ENCODE measurements at regions not wholly inside any gene's neighbourhood (a gene's known extent, or its start where the extent isn't known, plus 50 kb on each side); places are given as distances from the start of the nearest gene placed in this dataset.

DNA sequence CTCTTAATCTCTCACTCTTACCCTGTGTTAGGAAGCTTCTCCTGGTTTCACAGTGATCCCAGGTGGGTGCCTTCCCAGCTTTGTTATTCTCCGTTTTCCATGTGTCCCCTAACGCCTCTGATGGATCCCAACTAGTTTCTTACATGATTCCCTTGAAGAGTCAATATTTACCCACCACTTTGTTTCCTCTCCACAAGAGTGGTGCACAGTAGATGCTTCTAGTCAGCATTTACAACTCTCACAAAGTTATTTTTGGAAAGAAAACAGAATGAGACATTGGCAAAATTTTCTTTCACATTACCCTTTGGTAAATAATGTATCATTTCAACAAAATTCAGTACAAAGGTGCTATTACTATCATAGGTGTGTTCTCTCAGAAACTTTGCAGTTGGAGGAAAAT, 1611.1 kb upstream of the ZEB2 start:
- no peak for TF ChIP-seq POLR2AphosphoS5 (IDR thresholded peaks at IDR 0.05; ENCODE audit: low read depth, low read length)
- no peak for TF ChIP-seq SIN3A (IDR thresholded peaks at IDR 0.05; ENCODE audit: borderline replicate concordance, insufficient read depth, low read depth, low read length)
- TF ChIP-seq, protein P1, sequence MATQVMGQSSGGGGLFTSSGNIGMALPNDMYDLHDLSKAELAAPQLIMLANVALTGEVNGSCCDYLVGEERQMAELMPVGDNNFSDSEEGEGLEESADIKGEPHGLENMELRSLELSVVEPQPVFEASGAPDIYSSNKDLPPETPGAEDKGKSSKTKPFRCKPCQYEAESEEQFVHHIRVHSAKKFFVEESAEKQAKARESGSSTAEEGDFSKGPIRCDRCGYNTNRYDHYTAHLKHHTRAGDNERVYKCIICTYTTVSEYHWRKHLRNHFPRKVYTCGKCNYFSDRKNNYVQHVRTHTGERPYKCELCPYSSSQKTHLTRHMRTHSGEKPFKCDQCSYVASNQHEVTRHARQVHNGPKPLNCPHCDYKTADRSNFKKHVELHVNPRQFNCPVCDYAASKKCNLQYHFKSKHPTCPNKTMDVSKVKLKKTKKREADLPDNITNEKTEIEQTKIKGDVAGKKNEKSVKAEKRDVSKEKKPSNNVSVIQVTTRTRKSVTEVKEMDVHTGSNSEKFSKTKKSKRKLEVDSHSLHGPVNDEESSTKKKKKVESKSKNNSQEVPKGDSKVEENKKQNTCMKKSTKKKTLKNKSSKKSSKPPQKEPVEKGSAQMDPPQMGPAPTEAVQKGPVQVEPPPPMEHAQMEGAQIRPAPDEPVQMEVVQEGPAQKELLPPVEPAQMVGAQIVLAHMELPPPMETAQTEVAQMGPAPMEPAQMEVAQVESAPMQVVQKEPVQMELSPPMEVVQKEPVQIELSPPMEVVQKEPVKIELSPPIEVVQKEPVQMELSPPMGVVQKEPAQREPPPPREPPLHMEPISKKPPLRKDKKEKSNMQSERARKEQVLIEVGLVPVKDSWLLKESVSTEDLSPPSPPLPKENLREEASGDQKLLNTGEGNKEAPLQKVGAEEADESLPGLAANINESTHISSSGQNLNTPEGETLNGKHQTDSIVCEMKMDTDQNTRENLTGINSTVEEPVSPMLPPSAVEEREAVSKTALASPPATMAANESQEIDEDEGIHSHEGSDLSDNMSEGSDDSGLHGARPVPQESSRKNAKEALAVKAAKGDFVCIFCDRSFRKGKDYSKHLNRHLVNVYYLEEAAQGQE (IDR thresholded peaks at IDR 0.05; ENCODE audit: insufficient read depth in 1 of 2, low read depth in 2 of 2, low read length in 1 of 2) = no peak
- TF ChIP-seq TCF7L2 (IDR thresholded peaks at IDR 0.05; ENCODE audit: low read depth, low read length) = no peak
- ChIA-PET CTCF (no interaction called here), POLR2A (no interaction called here)
- H3K4me1 ChIP-seq (ENCODE audit: control insufficient read depth, insufficient read depth, low read length) = no peaks in the 10 kb centered on the region
- intact Hi-C loops (cut with micrococcal nuclease; ENCODE audit: unreplicated experiment) = no loop called here
- in situ Hi-C loops (cut with HindIII; ENCODE audit: low pct_unique_long_range_greater_than_20kb, low sequenced_read_pairs) = no loop called here
- H3K27me3 ChIP-seq (ENCODE audit: control insufficient read depth, insufficient read depth, low read length) = no peaks in the 10 kb centered on the region
- no peak overlapping the region for H3K4me3 ChIP-seq (ENCODE audit: low read depth in 2 of 2, low read length in 2 of 2)
- H3K27ac ChIP-seq (ENCODE audit: low read length) = no peak overlapping the region
- BruUV-seq (replicated peaks) = no TSS peak
- ATAC-seq (no peak), DNase-seq (ENCODE audit: low read depth, low spot score) (no peak)
- no peaks in the 10 kb centered on the region for H3K36me3 ChIP-seq (ENCODE audit: control insufficient read depth, insufficient read depth, low read length)
- H3K9me3 ChIP-seq (ENCODE audit: control insufficient read depth, insufficient read depth, low read depth, low read length) = no peaks in the 10 kb centered on the region

DNA sequence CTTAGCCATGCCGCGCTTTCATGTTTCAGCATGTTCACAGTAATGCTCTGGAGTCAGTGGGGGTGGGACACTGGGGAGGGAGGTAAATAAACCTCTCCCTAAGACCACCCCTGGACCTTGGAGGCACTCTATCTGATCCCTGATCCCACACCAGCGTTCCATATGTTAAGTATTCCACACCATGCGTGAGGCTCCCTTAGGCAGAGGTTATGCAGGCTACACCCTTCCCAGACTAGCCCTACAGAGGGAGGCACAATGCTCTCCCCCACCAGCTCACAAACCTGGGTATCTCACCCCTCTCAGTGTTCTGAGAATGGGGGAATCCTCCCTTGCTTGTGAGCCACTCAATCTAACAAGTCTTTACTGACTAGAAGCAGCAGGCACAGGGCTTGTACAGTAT, 1610.4 kb upstream of the ZEB2 start:
- in situ Hi-C loops (cut with HindIII; ENCODE audit: low pct_unique_long_range_greater_than_20kb, low sequenced_read_pairs) = no loop called here
- ATAC-seq (no peak), DNase-seq (ENCODE audit: low read depth, low spot score) (no peak)
- ChIA-PET POLR2A (no interaction called here), CTCF (no interaction called here)
- no peaks in the 10 kb centered on the region for H3K27me3 ChIP-seq (ENCODE audit: control insufficient read depth, insufficient read depth, low read length)
- no peaks in the 10 kb centered on the region for H3K36me3 ChIP-seq (ENCODE audit: control insufficient read depth, insufficient read depth, low read length)
- intact Hi-C loops (cut with micrococcal nuclease; ENCODE audit: unreplicated experiment) = no loop called here
- TF ChIP-seq TCF7L2 (IDR thresholded peaks at IDR 0.05; ENCODE audit: low read depth, low read length) = no peak
- TF ChIP-seq SIN3A (IDR thresholded peaks at IDR 0.05; ENCODE audit: borderline replicate concordance, insufficient read depth, low read depth, low read length) = no peak
- TF ChIP-seq, protein P2, sequence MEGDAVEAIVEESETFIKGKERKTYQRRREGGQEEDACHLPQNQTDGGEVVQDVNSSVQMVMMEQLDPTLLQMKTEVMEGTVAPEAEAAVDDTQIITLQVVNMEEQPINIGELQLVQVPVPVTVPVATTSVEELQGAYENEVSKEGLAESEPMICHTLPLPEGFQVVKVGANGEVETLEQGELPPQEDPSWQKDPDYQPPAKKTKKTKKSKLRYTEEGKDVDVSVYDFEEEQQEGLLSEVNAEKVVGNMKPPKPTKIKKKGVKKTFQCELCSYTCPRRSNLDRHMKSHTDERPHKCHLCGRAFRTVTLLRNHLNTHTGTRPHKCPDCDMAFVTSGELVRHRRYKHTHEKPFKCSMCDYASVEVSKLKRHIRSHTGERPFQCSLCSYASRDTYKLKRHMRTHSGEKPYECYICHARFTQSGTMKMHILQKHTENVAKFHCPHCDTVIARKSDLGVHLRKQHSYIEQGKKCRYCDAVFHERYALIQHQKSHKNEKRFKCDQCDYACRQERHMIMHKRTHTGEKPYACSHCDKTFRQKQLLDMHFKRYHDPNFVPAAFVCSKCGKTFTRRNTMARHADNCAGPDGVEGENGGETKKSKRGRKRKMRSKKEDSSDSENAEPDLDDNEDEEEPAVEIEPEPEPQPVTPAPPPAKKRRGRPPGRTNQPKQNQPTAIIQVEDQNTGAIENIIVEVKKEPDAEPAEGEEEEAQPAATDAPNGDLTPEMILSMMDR (IDR thresholded peaks at IDR 0.05) = no peak
- TF ChIP-seq, protein P1 (IDR thresholded peaks at IDR 0.05; ENCODE audit: insufficient read depth in 1 of 2, low read depth in 2 of 2, low read length in 1 of 2) = no peak
- TF ChIP-seq POLR2AphosphoS5 (IDR thresholded peaks at IDR 0.05; ENCODE audit: low read depth, low read length) = no peak
- no peak overlapping the region for H3K27ac ChIP-seq (ENCODE audit: low read length)
- no peaks in the 10 kb centered on the region for H3K9me3 ChIP-seq (ENCODE audit: control insufficient read depth, insufficient read depth, low read depth, low read length)
- H3K4me3 ChIP-seq (ENCODE audit: low read depth in 2 of 2, low read length in 2 of 2) = no peak overlapping the region
- BruUV-seq (replicated peaks) = no TSS peak
- no peaks in the 10 kb centered on the region for H3K4me1 ChIP-seq (ENCODE audit: control insufficient read depth, insufficient read depth, low read length)
